ENCODE measurements at regions not wholly inside any gene's neighbourhood (a gene's known extent, or its start where the extent isn't known, plus 50 kb on each side); places are given as distances from the start of the nearest gene placed in this dataset.
A peak's percentile ranks its signal among the peaks of the same experiment; 100 is the strongest.

DNA sequence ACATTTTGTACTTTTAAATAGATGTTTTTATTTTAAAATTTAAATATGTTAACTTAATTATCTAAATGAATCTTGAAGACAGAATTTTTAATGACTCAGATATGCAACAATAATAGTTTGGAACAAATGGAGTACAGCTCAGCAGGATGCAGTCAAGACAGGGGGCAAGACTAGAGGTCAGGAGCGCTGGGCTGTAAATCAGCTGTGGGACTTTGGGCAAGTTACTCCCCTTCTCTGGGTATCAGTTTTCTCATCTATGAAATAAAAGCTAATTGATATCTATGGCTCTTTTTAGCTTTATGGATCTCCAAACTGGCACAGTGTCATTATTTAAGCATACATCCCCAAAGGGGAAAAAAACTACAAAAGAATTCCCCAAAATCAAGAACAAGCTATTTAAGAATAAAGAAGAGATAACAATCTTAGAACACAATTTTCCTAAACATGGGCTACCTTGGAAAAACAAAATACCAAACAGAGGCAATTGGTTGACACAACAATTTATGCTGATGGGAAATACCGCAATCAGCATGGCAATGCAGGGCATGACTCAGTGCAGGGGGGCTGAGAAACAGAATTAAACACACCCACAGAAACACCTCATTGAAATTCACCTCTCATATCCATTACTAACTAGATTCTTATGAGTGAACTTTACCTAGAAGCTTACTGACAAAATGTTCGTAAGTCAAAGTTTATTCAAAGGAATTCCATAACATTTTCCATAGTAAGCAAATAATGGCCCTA is 188.2 kb downstream of the SIM1 start:
- TF ChIP-seq, protein P1, sequence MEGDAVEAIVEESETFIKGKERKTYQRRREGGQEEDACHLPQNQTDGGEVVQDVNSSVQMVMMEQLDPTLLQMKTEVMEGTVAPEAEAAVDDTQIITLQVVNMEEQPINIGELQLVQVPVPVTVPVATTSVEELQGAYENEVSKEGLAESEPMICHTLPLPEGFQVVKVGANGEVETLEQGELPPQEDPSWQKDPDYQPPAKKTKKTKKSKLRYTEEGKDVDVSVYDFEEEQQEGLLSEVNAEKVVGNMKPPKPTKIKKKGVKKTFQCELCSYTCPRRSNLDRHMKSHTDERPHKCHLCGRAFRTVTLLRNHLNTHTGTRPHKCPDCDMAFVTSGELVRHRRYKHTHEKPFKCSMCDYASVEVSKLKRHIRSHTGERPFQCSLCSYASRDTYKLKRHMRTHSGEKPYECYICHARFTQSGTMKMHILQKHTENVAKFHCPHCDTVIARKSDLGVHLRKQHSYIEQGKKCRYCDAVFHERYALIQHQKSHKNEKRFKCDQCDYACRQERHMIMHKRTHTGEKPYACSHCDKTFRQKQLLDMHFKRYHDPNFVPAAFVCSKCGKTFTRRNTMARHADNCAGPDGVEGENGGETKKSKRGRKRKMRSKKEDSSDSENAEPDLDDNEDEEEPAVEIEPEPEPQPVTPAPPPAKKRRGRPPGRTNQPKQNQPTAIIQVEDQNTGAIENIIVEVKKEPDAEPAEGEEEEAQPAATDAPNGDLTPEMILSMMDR (IDR thresholded peaks at IDR 0.05; ENCODE audit: low read depth, low read length, missing control alignments): no peak
- Histone ChIP-seq H3K27ac (no peak overlapping the region), H3K4me3 (ENCODE audit: low read depth, low read length) (no peak overlapping the region), H3K27me3 (replicated peaks) (no peaks in the 10 kb centered on the region), H3K36me3 (replicated peaks) (no peaks in the 10 kb centered on the region)
- in situ Hi-C loops (cut with HindIII; ENCODE audit: low pct_ligation_motif_present, low sequenced_read_pairs): no loop called here
- no peak for DNase-seq

DNA sequence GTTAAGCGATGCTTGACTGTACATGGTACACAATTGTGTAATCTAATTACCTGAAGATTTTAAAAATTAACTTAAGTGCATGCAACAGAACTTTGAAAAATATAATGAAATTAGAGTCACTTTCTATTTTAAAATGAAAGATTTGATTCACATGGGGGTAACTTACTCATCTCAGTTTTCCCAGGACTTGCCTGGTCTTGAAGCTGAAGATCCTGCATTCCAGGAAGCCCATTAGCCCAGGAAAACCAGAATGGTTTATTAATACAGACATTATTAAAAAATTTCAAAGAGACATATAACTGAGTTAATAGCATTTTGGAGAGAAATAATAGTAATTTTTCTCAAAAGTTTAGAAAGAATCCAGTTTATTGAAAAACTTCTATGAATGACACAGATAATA is 190.6 kb downstream of the SIM1 start:
- no peak overlapping the region for H3K27ac ChIP-seq
- no peaks in the 10 kb centered on the region for H3K36me3 ChIP-seq (replicated peaks)
- no peaks in the 10 kb centered on the region for H3K27me3 ChIP-seq (replicated peaks)
- in situ Hi-C loops (cut with HindIII; ENCODE audit: low pct_ligation_motif_present, low sequenced_read_pairs): no loop called here
- no peak for DNase-seq
- no peak overlapping the region for H3K4me3 ChIP-seq (ENCODE audit: low read depth, low read length)
- TF ChIP-seq, protein P1 (IDR thresholded peaks at IDR 0.05; ENCODE audit: low read depth, low read length, missing control alignments): no peak

DNA sequence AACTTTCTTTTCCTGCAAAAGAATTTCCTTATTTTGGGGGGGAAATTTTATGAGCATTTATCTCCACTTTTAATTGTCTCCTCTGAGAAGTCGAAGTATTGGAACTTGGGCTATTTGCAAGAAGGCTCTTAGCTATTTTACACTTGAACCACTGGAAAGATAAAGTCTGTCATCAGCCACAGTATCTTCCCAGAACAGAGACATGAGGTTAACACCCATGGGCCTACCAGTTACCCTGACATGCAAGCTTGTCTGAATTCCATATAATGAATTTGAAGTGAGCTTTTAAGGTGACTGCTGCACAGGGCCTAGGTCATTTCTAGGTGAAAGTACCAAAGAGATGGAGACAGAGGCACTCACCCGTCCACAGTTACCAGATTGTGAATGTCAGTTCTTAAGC is 193.1 kb downstream of the SIM1 start:
- Histone ChIP-seq H3K27me3 (replicated peaks) (no peaks in the 10 kb centered on the region), H3K4me3 (ENCODE audit: low read depth, low read length) (no peak overlapping the region), H3K36me3 (replicated peaks) (no peaks in the 10 kb centered on the region), H3K27ac (no peak overlapping the region)
- TF ChIP-seq, protein P1 (IDR thresholded peaks at IDR 0.05; ENCODE audit: low read depth, low read length, missing control alignments): no peak
- no peak for DNase-seq
- in situ Hi-C loops (cut with HindIII; ENCODE audit: low pct_ligation_motif_present, low sequenced_read_pairs): no loop called here

DNA sequence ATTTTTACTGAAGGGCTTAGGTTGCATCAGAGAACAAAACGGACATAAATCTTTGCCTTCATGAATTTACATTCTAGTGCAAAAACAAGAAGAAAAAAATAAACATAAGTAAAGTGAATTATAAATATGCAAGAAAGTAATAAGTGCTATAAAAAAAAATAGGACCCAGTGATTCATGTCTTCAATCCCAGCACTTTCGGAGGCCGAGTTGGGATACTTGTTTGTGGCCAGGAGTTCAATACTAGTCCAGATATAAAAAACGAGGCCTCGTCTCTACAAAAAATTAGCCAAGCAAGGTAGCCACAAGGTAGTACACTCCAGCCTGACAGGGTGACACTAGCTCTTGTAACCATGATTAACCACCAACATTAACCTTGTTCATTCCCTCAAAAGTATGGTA is 193.5 kb downstream of the SIM1 start:
- no peak for DNase-seq
- no peaks in the 10 kb centered on the region for H3K27me3 ChIP-seq (replicated peaks)
- no peak overlapping the region for H3K27ac ChIP-seq
- in situ Hi-C loops (cut with HindIII; ENCODE audit: low pct_ligation_motif_present, low sequenced_read_pairs): no loop called here
- H3K36me3 ChIP-seq (replicated peaks): no peaks in the 10 kb centered on the region
- TF ChIP-seq, protein P1 (IDR thresholded peaks at IDR 0.05; ENCODE audit: low read depth, low read length, missing control alignments): no peak
- H3K4me3 ChIP-seq (ENCODE audit: low read depth, low read length): no peak overlapping the region

DNA sequence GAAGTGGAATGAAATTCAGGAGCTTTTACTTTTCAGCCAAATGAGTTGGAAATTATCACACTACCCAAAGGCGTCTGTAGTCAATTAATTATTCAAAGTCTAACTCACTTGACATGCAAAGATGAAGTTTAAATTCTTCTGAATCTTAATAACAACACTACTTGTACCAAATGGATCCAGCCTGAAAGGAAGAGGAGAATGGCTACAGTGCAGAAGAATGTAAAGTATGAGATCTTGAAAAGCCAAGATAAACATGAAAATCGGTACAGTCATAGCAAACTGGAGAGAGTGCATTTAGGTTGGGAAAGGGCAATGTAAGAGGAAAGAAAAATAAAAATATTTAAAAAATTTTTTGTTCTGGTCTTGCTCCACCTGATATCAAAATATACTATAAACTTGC is 195.5 kb downstream of the SIM1 start:
- DNase-seq: peak; percentile 46
- no peaks in the 10 kb centered on the region for H3K36me3 ChIP-seq (replicated peaks)
- in situ Hi-C loops (cut with HindIII; ENCODE audit: low pct_ligation_motif_present, low sequenced_read_pairs): no loop called here
- H3K27me3 ChIP-seq (replicated peaks): no peaks in the 10 kb centered on the region
- no peak overlapping the region for H3K4me3 ChIP-seq (ENCODE audit: low read depth, low read length)
- peak overlapping the region; percentile 38 for H3K27ac ChIP-seq
- TF ChIP-seq, protein P1 (IDR thresholded peaks at IDR 0.05; ENCODE audit: low read depth, low read length, missing control alignments): no peak

DNA sequence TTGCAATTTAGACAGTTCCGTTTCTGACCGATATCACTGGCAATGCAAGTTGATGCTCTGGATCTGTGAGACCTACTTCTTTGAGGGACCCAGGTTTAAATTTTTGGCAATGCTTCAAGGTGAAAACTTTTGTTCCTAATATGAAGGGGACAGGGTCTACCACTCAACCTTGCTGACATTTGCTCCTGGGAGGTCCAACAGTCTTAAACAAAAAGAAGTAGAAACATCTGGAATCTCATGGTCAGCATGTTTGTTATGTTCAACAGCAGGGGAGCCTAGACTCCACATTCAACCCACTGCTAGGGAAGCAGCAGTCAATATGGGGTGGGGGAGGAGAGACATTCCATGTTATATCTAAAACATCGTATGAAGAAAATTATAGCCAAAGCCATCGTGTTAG is 196.4 kb downstream of the SIM1 start:
- peak overlapping the region; percentile 38 for H3K27ac ChIP-seq
- H3K27me3 ChIP-seq (replicated peaks): no peaks in the 10 kb centered on the region
- no peak overlapping the region for H3K4me3 ChIP-seq (ENCODE audit: low read depth, low read length)
- TF ChIP-seq, protein P1 (IDR thresholded peaks at IDR 0.05; ENCODE audit: low read depth, low read length, missing control alignments): no peak
- no peak for DNase-seq
- H3K36me3 ChIP-seq (replicated peaks): no peaks in the 10 kb centered on the region
- in situ Hi-C loops (cut with HindIII; ENCODE audit: low pct_ligation_motif_present, low sequenced_read_pairs): no loop called here

Measured in brain microvascular endothelial cell (primary cell).